OCI-LY1 (cell line): ENCODE measurements at regions not wholly inside any gene's neighbourhood (a gene's known extent, or its start where the extent isn't known, plus 50 kb on each side); places are given as distances from the start of the nearest gene placed in this dataset.

Experiments used
- EZH2 ChIP-seq: fragments of 200-600 bp; sonication (generic), shearing (Covaris generic); IDR thresholded peaks from 2 replicates; pipeline ENCODE4 v1.8.0; 2017; ENCODE audit warnings: borderline replicate concordance, mixed run types, mild to moderate bottlenecking, antibody characterized with exemption, low read length, moderate library complexity, mixed read lengths
- TF ChIP-seq, protein P1 (sequence below): fragments of 200-600 bp; sonication (generic), shearing (Covaris generic); IDR thresholded peaks from 2 replicates; pipeline ENCODE4 v1.5.1; 2017; ENCODE audit warnings: mild to moderate bottlenecking, antibody characterized with exemption, low read length, moderate library complexity, mixed read lengths

- TF ChIP-seq EZH2: no peak
- TF ChIP-seq, protein P1, sequence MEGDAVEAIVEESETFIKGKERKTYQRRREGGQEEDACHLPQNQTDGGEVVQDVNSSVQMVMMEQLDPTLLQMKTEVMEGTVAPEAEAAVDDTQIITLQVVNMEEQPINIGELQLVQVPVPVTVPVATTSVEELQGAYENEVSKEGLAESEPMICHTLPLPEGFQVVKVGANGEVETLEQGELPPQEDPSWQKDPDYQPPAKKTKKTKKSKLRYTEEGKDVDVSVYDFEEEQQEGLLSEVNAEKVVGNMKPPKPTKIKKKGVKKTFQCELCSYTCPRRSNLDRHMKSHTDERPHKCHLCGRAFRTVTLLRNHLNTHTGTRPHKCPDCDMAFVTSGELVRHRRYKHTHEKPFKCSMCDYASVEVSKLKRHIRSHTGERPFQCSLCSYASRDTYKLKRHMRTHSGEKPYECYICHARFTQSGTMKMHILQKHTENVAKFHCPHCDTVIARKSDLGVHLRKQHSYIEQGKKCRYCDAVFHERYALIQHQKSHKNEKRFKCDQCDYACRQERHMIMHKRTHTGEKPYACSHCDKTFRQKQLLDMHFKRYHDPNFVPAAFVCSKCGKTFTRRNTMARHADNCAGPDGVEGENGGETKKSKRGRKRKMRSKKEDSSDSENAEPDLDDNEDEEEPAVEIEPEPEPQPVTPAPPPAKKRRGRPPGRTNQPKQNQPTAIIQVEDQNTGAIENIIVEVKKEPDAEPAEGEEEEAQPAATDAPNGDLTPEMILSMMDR: no peak
These were observed 284.1 kb upstream of the EPHA7 start for GRCh38 chr6:93703431-93703830.
